Astrocyte (in vitro differentiated cells and primary cell): ENCODE measurements at regions not wholly inside any gene's neighbourhood (a gene's known extent, or its start where the extent isn't known, plus 50 kb on each side); places are given as distances from the start of the nearest gene placed in this dataset.

Experiments
- DNase-seq: peaks from one replicate; pipeline ENCODE4 v3.0.0-alpha.2; 2010; ENCODE audit warnings: low read depth
- FAIRE-seq: peaks from 2 replicates; lab custom pipeline; 2011; peaks lifted over from hg19 to GRCh38; lab: Jason Lieb, UNC
- H2AFZ ChIP-seq: 2 replicates; pipeline ENCODE4 v1.6.0; 2012; ENCODE audit warnings: low read depth, low read length, inconsistent platforms
- H3K27ac ChIP-seq: 2 replicates; pipeline ENCODE4 v1.5.1; 2011; ENCODE audit warnings: low read depth, low read length, inconsistent platforms
- H3K27me3 ChIP-seq: 2 replicates; pipeline ENCODE4 v1.6.0; 2011; ENCODE audit warnings: low read length, inconsistent platforms; ENCODE audit not compliant: insufficient read depth
- H3K36me3 ChIP-seq: 2 replicates; pipeline ENCODE4 v1.5.1; 2011; ENCODE audit warnings: low read length, inconsistent platforms; ENCODE audit not compliant: insufficient read depth
- H3K4me1 ChIP-seq: 2 replicates; pipeline ENCODE4 v1.5.1; 2011; ENCODE audit warnings: low read length, inconsistent platforms; ENCODE audit not compliant: insufficient read depth
- H3K4me2 ChIP-seq: 2 replicates; pipeline ENCODE4 v1.6.0; 2012; ENCODE audit warnings: low read length, inconsistent platforms
- H3K4me3 ChIP-seq: 2 replicates; pipeline ENCODE4 v1.5.1; 2011; ENCODE audit warnings: low read depth, mild to moderate bottlenecking, low read length, inconsistent platforms; ENCODE audit not compliant: insufficient read depth
- H3K79me2 ChIP-seq: 2 replicates; pipeline ENCODE4 v1.6.0; 2012; ENCODE audit warnings: mild to moderate bottlenecking, low read length, inconsistent platforms; ENCODE audit not compliant: insufficient read depth
- H3K9ac ChIP-seq: 2 replicates; pipeline ENCODE4 v1.6.0; 2012; ENCODE audit warnings: mild to moderate bottlenecking, low read length, inconsistent platforms
- H3K9me3 ChIP-seq: 2 replicates; pipeline ENCODE4 v1.5.1; 2012; ENCODE audit warnings: low read depth, mild to moderate bottlenecking, low read length, inconsistent platforms; ENCODE audit not compliant: insufficient read depth
- H4K20me1 ChIP-seq: 2 replicates; pipeline ENCODE4 v1.6.0; 2012; ENCODE audit warnings: low read length, inconsistent platforms; ENCODE audit not compliant: insufficient read depth
- H3K27ac Mint-ChIP-seq: one replicate; pipeline ENCODE4 v1.8.0; 2021; ENCODE audit warnings: mild to moderate bottlenecking, mixed read lengths; ENCODE audit not compliant: unreplicated experiment
- H3K27me3 Mint-ChIP-seq: one replicate; pipeline ENCODE4 v1.8.0; 2021; ENCODE audit warnings: low read depth, mixed read lengths; ENCODE audit not compliant: unreplicated experiment
- H3K36me3 Mint-ChIP-seq: one replicate; pipeline ENCODE4 v1.8.0; 2021; ENCODE audit warnings: low read depth, mixed read lengths; ENCODE audit not compliant: unreplicated experiment
- H3K4me1 Mint-ChIP-seq: one replicate; pipeline ENCODE4 v1.8.0; 2021; ENCODE audit warnings: low read depth, mixed read lengths; ENCODE audit not compliant: unreplicated experiment
- H3K4me3 Mint-ChIP-seq: one replicate; pipeline ENCODE4 v1.8.0; 2021; ENCODE audit warnings: mild to moderate bottlenecking, moderate library complexity, mixed read lengths; ENCODE audit not compliant: unreplicated experiment
- H3K9me3 Mint-ChIP-seq: one replicate; pipeline ENCODE4 v1.8.0; 2021; ENCODE audit warnings: mild to moderate bottlenecking, mixed read lengths; ENCODE audit not compliant: unreplicated experiment
- CTCF ChIP-seq: IDR thresholded peaks from 2 replicates; pipeline ENCODE4 v1.5.1; 2011; ENCODE audit warnings: low read depth, mild to moderate bottlenecking, inconsistent platforms, low read length, moderate library complexity; ENCODE audit not compliant: insufficient read depth
- EZH2 ChIP-seq: IDR thresholded peaks from 2 replicates; pipeline ENCODE4 v1.6.1; 2012; ENCODE audit warnings: mild to moderate bottlenecking, low read length, inconsistent platforms; ENCODE audit not compliant: insufficient read depth

GRCh38 chr3:178475062-178475461, 61.2 kb upstream of the KCNMB2 start:
- no peak overlapping the region for H2AFZ ChIP-seq
- no peaks in the 10 kb centered on the region for H3K9me3 ChIP-seq
- Mint-ChIP-seq H3K36me3 (no peaks in the 10 kb centered on the region), H3K27ac (no peak overlapping the region), H3K9me3 (no peaks in the 10 kb centered on the region), H3K4me1 (no peaks in the 10 kb centered on the region), H3K27me3 (no peaks in the 10 kb centered on the region), H3K4me3 (no peak overlapping the region)
- no peaks in the 10 kb centered on the region for H3K79me2 ChIP-seq
- no peak overlapping the region for H3K27ac ChIP-seq
- H4K20me1 ChIP-seq: no peaks in the 10 kb centered on the region
- H3K9ac ChIP-seq: no peak overlapping the region
- DNase-seq: no peak
- FAIRE-seq: no peak
- no peaks in the 10 kb centered on the region for H3K4me1 ChIP-seq
- H3K4me3 ChIP-seq: no peak overlapping the region
- no peak for TF ChIP-seq EZH2
- TF ChIP-seq CTCF: no peak
- H3K4me2 ChIP-seq: no peak overlapping the region
- no peaks in the 10 kb centered on the region for H3K36me3 ChIP-seq
- H3K27me3 ChIP-seq: no peaks in the 10 kb centered on the region

GRCh38 chr3:178476886-178477285, 59.4 kb upstream of the KCNMB2 start:
- Histone ChIP-seq H3K4me3 (no peak overlapping the region), H3K4me1 (no peaks in the 10 kb centered on the region), H3K4me2 (no peak overlapping the region), H3K27me3 (no peaks in the 10 kb centered on the region), H3K36me3 (no peaks in the 10 kb centered on the region), H2AFZ (no peak overlapping the region), H3K9me3 (no peaks in the 10 kb centered on the region), H3K79me2 (no peaks in the 10 kb centered on the region), H3K27ac (no peak overlapping the region), H3K9ac (no peak overlapping the region), H4K20me1 (no peaks in the 10 kb centered on the region)
- no peak overlapping the region for H3K4me3 Mint-ChIP-seq
- H3K36me3 Mint-ChIP-seq: no peaks in the 10 kb centered on the region
- peaks cover 3% of the 10 kb centered on the region for H3K27me3 Mint-ChIP-seq
- H3K4me1 Mint-ChIP-seq: no peaks in the 10 kb centered on the region
- no peak for TF ChIP-seq EZH2
- TF ChIP-seq CTCF: no peak
- FAIRE-seq (no peak), DNase-seq (no peak)
- H3K27ac Mint-ChIP-seq: no peak overlapping the region
- no peaks in the 10 kb centered on the region for H3K9me3 Mint-ChIP-seq

GRCh38 chr3:178479446-178479845, 56.8 kb upstream of the KCNMB2 start:
- Histone ChIP-seq H2AFZ (no peak overlapping the region), H3K79me2 (no peaks in the 10 kb centered on the region), H3K9me3 (no peaks in the 10 kb centered on the region), H4K20me1 (no peaks in the 10 kb centered on the region), H3K36me3 (no peaks in the 10 kb centered on the region), H3K4me3 (no peak overlapping the region), H3K27me3 (no peaks in the 10 kb centered on the region), H3K9ac (no peak overlapping the region), H3K27ac (no peak overlapping the region), H3K4me1 (no peaks in the 10 kb centered on the region), H3K4me2 (no peak overlapping the region)
- no peak for TF ChIP-seq EZH2
- no peak for TF ChIP-seq CTCF
- FAIRE-seq: no peak
- Mint-ChIP-seq H3K4me1 (no peaks in the 10 kb centered on the region), H3K4me3 (no peak overlapping the region), H3K27ac (no peak overlapping the region), H3K27me3 (peaks cover 3% of the 10 kb centered on the region), H3K36me3 (no peaks in the 10 kb centered on the region), H3K9me3 (no peaks in the 10 kb centered on the region)
- DNase-seq: no peak
